GM12878 (cell line): ENCODE measurements at regions not wholly inside any gene's neighbourhood (a gene's known extent, or its start where the extent isn't known, plus 50 kb on each side); places are given as distances from the start of the nearest gene placed in this dataset.

Experiments used
- ATAC-seq: fragments of 200-7000 bp; cut with Tn5 transposase; 3 replicates; pipeline ENCODE4 v1.9.1; 2020; ENCODE audit warnings: mild to moderate bottlenecking, moderate library complexity
- BruUV-seq: library from RNA; stranded (reverse); fragments of 400-500 nt; replicated peaks from 2 replicates; lab custom pipeline; 2021; lab: Mats Ljungman, UMichigan
- CTCF ChIA-PET: fragments of 300-600 bp; sonication (Branson Sonifier 250); formaldehyde crosslinking; extraction: SDS; loops from one replicate; lab custom pipeline; 2021; ENCODE audit warnings: inconsistent platforms; lab: Yijun Ruan, JAX
- POLR2A ChIA-PET: fragments of 350-600 bp; formaldehyde crosslinking; extraction: SDS; loops from one replicate; lab custom pipeline; 2021; ENCODE audit warnings: inconsistent platforms; lab: Charles Lee
- RAD21 ChIA-PET: fragments of 300-600 bp; sonication (Branson Sonifier 250); formaldehyde crosslinking; loops from one replicate; lab custom pipeline; 2023; ENCODE audit warnings: antibody characterized with exemption; ENCODE audit not compliant: unreplicated experiment; lab: Charles Lee
- SMC1A ChIA-PET: fragments of 300-600 bp; sonication (Branson Sonifier 250); formaldehyde crosslinking; loops from one replicate; lab custom pipeline; 2023; ENCODE audit not compliant: unreplicated experiment, uncharacterized antibody; lab: Charles Lee
- DNase-seq: peaks from one replicate; pipeline ENCODE4 v3.0.0-alpha.2; 2011; ENCODE audit warnings: low read depth, low spot score
- FAIRE-seq: peaks from 3 replicates; lab custom pipeline; 2011; peaks lifted over from hg19 to GRCh38; lab: Jason Lieb, UNC
- H2AFZ ChIP-seq: 2 replicates; pipeline ENCODE4 v1.6.0; 2011; ENCODE audit warnings: low read depth, low read length, control low read depth; ENCODE audit not compliant: control insufficient read depth
- H3K27ac ChIP-seq: 2 replicates; pipeline ENCODE4 v1.5.1; 2011; ENCODE audit warnings: control low read depth; ENCODE audit not compliant: control insufficient read depth, insufficient read depth
- H3K27me3 ChIP-seq, 2 experiments: replicated peaks in 1 of 2; 2 replicates each; pipeline versions ENCODE4 v1.6.0 to v1.6.1; 2011; ENCODE audit warnings: low read length in 1 of 2; ENCODE audit not compliant: control insufficient read depth in 2 of 2, insufficient read depth in 2 of 2
- H3K36me3 ChIP-seq, 2 experiments: 2 replicates each; pipeline ENCODE4 v1.5.1; 2011; ENCODE audit warnings: low read length in 1 of 2; ENCODE audit not compliant: control insufficient read depth in 2 of 2, insufficient read depth in 2 of 2
- H3K4me1 ChIP-seq: 2 replicates; pipeline ENCODE4 v1.6.1; 2011; ENCODE audit warnings: mild to moderate bottlenecking, low read length, moderate library complexity, mixed read lengths; ENCODE audit not compliant: control insufficient read depth, insufficient read depth
- H3K4me2 ChIP-seq: 2 replicates; pipeline ENCODE4 v1.6.0; 2011; ENCODE audit warnings: control low read depth; ENCODE audit not compliant: control insufficient read depth, insufficient read depth
- H3K4me3 ChIP-seq: fragments of 200-600 bp; sonication (generic); 2 replicates; pipeline ENCODE4 v1.5.1; 2016
- H3K79me2 ChIP-seq: 2 replicates; pipeline ENCODE4 v1.6.0; 2011; ENCODE audit warnings: low read length; ENCODE audit not compliant: control insufficient read depth, insufficient read depth
- H3K9ac ChIP-seq: 2 replicates; pipeline ENCODE4 v1.8.0; 2011; ENCODE audit warnings: low read length, control low read depth, mixed read lengths; ENCODE audit not compliant: control insufficient read depth, insufficient read depth
- H3K9me3 ChIP-seq: replicated peaks from 3 replicates; pipeline ENCODE4 v1.5.1; 2011; ENCODE audit warnings: mild to moderate bottlenecking, low read length; ENCODE audit not compliant: control insufficient read depth, insufficient read depth
- H4K20me1 ChIP-seq: 2 replicates; pipeline ENCODE4 v1.6.0; 2011; ENCODE audit not compliant: control insufficient read depth, insufficient read depth
- CBFB ChIP-seq: IDR thresholded peaks from 2 replicates; pipeline ENCODE4 v1.6.1; 2016; ENCODE audit warnings: antibody characterized with exemption, low read depth
- EP300 ChIP-seq, 2 experiments: fragments of 150-350 bp in 1 of 2; IDR thresholded peaks; 2 replicates each; pipeline ENCODE4 v1.6.1; 2011 to 2012; ENCODE audit warnings: low read depth in 2 of 2, low read length in 2 of 2, borderline replicate concordance in 1 of 2, improper control_type of control experiment in 1 of 2, inconsistent platforms in 1 of 2; ENCODE audit not compliant: control insufficient read depth in 1 of 2
- FOS ChIP-seq: IDR thresholded peaks from 3 replicates; pipeline ENCODE4 v1.6.1; 2011; ENCODE audit warnings: borderline replicate concordance; ENCODE audit not compliant: insufficient read length; ENCODE audit errors: extremely low read depth
- NFIC ChIP-seq: IDR thresholded peaks from 2 replicates; pipeline ENCODE4 v1.6.1; 2012; ENCODE audit warnings: low read depth, mild to moderate bottlenecking, inconsistent platforms, low read length, moderate library complexity
- POLR2A ChIP-seq: IDR thresholded peaks from 2 replicates; pipeline ENCODE4 v1.6.1; 2011; ENCODE audit warnings: low read depth, mild to moderate bottlenecking, low read length
- RB1 ChIP-seq: fragments of 450-650 bp; formaldehyde crosslinking; IDR thresholded peaks from 2 replicates; pipeline ENCODE4 v1.6.1; 2017; ENCODE audit warnings: mild to moderate bottlenecking, borderline replicate concordance
- SMAD1 ChIP-seq: fragments of 450-650 bp; IDR thresholded peaks from 2 replicates; pipeline ENCODE4 v1.6.1; 2018; ENCODE audit warnings: mild to moderate bottlenecking, low read depth; ENCODE audit not compliant: partially characterized antibody
- SRF ChIP-seq, 2 experiments: IDR thresholded peaks; 2 replicates each; pipeline ENCODE4 v1.6.1; 2011; ENCODE audit warnings: low read depth in 2 of 2, low read length in 2 of 2, mild to moderate bottlenecking in 1 of 2, moderate library complexity in 1 of 2
- STAT3 ChIP-seq: IDR thresholded peaks from 2 replicates; pipeline ENCODE4 v1.6.1; 2011; ENCODE audit warnings: low read depth, low read length, improper control_type of control experiment
- WGBS: methylation state at CpG from one replicate; pipeline ENCODE4 v1.1.6; 2016; ENCODE audit warnings: low lambda C conversion rate; ENCODE audit not compliant: insufficient replicate concordance, insufficient coverage; ENCODE audit errors: missing lambda C conversion rate; 5-methylcytosine and 5-hydroxymethylcytosine counted together
- in situ Hi-C: fragments of 300-500 bp; cut with MboI; formaldehyde crosslinking; loops from 9 replicates; pipeline ENCODE4 v1.14.3; 2018; ENCODE audit warnings: mixed read lengths
- intact Hi-C: fragments of 100-400 bp; cut with micrococcal nuclease; formaldehyde crosslinking; loops from one replicate; pipeline ENCODE4 v1.14.2; 2022; ENCODE audit not compliant: unreplicated experiment
- TF ChIP-seq, protein P1 (sequence below): fragments of 450-650 bp; formaldehyde crosslinking; IDR thresholded peaks from 2 replicates; pipeline ENCODE4 v1.4.0; 2022; ENCODE audit warnings: mild to moderate bottlenecking, moderate library complexity
- TF ChIP-seq, protein P2 (sequence below): fragments of 450-650 bp; formaldehyde crosslinking; IDR thresholded peaks from 2 replicates; pipeline ENCODE4 v1.5.0; 2022; ENCODE audit warnings: mild to moderate bottlenecking, missing genetic modification characterization

DNA sequence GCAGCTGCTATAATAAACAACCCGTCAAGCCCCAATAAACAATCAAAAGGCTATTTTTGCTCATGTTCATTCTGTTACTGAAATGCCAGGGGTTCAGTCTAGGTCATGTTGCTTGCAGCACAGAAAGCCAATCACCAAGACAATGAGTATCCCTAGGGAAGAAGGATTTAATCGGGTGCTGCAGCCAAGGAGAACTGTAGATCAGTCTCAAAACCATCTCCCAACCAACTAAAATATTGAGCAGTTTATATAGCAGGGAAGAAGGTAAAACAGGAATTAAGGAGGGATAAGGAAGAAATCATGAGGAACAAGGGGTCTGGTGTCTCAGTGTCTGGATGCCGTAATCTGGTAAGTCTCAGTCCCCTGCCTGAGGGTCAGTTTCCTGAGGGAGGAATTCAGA, 169.5 kb downstream of the BLID start:
- Histone ChIP-seq H3K4me2 (no peak overlapping the region), H2AFZ (no peak overlapping the region), H3K9ac (no peak overlapping the region), H3K4me1 (no peaks in the 10 kb centered on the region), H3K4me3 (no peak overlapping the region), H3K79me2 (no peaks in the 10 kb centered on the region), H3K27me3 (no peaks in the 10 kb centered on the region), H3K36me3 (no peaks in the 10 kb centered on the region), H3K9me3 (no peaks in the 10 kb centered on the region), H3K27ac (no peak overlapping the region), H4K20me1 (no peaks in the 10 kb centered on the region)
- ChIA-PET CTCF (no interaction called here), RAD21 (no interaction called here), SMC1A (no interaction called here), POLR2A (no interaction called here)
- FAIRE-seq (no peak), DNase-seq (no peak), ATAC-seq (no peak)
- in situ Hi-C loops: no loop called here
- WGBS: 35% methylated on average over 3 of the region's 3 CpGs
- TF ChIP-seq CBFB (no peak), RB1 (no peak)
- intact Hi-C loops: no loop called here
- BruUV-seq: no TSS peak

DNA sequence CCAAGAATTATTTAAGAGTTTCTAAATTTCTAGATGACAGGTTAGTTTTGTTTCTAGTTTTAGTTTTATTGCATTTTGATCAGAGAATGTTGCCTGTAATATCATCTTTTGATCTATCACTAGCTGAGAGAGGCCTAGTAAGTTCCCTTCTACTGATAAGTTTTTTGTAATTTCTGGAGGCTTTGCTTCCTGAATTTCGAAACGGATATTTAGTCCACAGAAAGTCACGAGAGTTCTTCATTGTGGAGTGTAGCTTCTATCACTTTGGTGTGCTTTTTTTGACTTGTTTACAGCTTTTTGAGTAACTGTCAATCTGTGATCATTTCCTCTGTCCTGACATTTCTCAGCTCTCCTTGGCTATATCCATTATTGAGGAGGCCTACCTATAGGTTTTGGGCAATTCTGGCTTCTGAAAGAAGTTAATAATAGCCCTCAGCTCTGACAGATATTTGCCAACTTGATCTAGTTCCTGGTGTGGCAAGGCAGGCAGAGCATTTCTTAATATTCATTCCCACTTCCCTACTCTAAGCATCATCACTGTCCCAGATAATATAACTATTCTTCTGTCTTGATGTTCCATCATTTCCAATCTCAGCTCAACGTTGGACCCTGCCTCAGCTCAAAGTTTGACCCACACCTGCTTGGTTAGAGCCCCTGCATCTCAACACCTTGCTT, 171.3 kb downstream of the BLID start:
- no peaks in the 10 kb centered on the region for H3K79me2 ChIP-seq
- CTCF ChIA-PET: interaction anchor here (0.7 to 1.7 kb wide), 2 partner anchors 22 to 170 kb away, joined by 3 read pairs; no protein-coding TSS in a partner anchor
- in situ Hi-C loops (no loop called here), intact Hi-C loops (no loop called here)
- BruUV-seq: no TSS peak
- no peak overlapping the region for H2AFZ ChIP-seq
- no peak overlapping the region for H3K4me2 ChIP-seq
- no peak overlapping the region for H3K9ac ChIP-seq
- H3K36me3 ChIP-seq: no peaks in the 10 kb centered on the region
- no peak overlapping the region for H3K27ac ChIP-seq
- no peak for DNase-seq
- no peaks in the 10 kb centered on the region for H3K9me3 ChIP-seq
- no peaks in the 10 kb centered on the region for H3K27me3 ChIP-seq
- no peaks in the 10 kb centered on the region for H3K4me1 ChIP-seq
- ATAC-seq: no peak
- RAD21 ChIA-PET: no interaction called here
- POLR2A ChIA-PET: no interaction called here
- no peak for FAIRE-seq
- H4K20me1 ChIP-seq: no peaks in the 10 kb centered on the region
- H3K4me3 ChIP-seq: no peak overlapping the region
- SMC1A ChIA-PET: interaction anchor here (0.6 kb wide), 1 partner anchor 799 kb away, joined by 3 read pairs; no protein-coding TSS in a partner anchor
- 1% methylated on average over 4 of the region's 4 CpGs for WGBS
- TF ChIP-seq, protein P1, sequence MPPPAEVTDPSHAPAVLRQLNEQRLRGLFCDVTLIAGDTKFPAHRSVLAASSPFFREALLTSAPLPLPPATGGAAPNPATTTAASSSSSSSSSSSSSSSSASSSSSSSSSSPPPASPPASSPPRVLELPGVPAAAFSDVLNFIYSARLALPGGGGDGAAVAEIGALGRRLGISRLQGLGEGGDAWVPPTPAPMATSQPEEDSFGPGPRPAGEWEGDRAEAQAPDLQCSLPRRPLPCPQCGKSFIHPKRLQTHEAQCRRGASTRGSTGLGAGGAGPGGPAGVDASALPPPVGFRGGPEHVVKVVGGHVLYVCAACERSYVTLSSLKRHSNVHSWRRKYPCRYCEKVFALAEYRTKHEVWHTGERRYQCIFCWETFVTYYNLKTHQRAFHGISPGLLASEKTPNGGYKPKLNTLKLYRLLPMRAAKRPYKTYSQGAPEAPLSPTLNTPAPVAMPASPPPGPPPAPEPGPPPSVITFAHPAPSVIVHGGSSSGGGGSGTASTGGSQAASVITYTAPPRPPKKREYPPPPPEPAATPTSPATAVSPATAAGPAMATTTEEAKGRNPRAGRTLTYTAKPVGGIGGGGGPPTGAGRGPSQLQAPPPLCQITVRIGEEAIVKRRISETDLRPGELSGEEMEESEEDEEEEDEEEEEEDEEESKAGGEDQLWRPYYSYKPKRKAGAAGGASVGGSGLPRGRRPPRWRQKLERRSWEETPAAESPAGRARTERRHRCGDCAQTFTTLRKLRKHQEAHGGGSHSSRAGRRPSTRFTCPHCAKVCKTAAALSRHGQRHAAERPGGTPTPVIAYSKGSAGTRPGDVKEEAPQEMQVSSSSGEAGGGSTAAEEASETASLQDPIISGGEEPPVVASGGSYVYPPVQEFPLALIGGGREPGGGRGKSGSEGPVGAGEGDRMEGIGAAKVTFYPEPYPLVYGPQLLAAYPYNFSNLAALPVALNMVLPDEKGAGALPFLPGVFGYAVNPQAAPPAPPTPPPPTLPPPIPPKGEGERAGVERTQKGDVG (CRISPR knock-in tag): no peak
- TF ChIP-seq SRF (IDR thresholded peaks at IDR 0.05; ENCODE audit: low read depth in 2 of 2, low read length in 2 of 2): no peak
- TF ChIP-seq STAT3: no peak
- no peak for TF ChIP-seq EP300 (IDR thresholded peaks at IDR 0.05; ENCODE audit: borderline replicate concordance in 1 of 2, control insufficient read depth in 1 of 2, low read depth in 2 of 2, low read length in 2 of 2)
- TF ChIP-seq SMAD1: no peak
- no peak for TF ChIP-seq FOS
- TF ChIP-seq NFIC: no peak
- TF ChIP-seq POLR2A: no peak
- TF ChIP-seq, protein P2, sequence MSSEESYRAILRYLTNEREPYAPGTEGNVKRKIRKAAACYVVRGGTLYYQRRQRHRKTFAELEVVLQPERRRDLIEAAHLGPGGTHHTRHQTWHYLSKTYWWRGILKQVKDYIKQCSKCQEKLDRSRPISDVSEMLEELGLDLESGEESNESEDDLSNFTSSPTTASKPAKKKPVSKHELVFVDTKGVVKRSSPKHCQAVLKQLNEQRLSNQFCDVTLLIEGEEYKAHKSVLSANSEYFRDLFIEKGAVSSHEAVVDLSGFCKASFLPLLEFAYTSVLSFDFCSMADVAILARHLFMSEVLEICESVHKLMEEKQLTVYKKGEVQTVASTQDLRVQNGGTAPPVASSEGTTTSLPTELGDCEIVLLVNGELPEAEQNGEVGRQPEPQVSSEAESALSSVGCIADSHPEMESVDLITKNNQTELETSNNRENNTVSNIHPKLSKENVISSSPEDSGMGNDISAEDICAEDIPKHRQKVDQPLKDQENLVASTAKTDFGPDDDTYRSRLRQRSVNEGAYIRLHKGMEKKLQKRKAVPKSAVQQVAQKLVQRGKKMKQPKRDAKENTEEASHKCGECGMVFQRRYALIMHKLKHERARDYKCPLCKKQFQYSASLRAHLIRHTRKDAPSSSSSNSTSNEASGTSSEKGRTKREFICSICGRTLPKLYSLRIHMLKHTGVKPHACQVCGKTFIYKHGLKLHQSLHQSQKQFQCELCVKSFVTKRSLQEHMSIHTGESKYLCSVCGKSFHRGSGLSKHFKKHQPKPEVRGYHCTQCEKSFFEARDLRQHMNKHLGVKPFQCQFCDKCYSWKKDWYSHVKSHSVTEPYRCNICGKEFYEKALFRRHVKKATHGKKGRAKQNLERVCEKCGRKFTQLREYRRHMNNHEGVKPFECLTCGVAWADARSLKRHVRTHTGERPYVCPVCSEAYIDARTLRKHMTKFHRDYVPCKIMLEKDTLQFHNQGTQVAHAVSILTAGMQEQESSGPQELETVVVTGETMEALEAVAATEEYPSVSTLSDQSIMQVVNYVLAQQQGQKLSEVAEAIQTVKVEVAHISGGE: no peak
